HK-2 (cell line): ENCODE measurements at regions not wholly inside any gene's neighbourhood (a gene's known extent, or its start where the extent isn't known, plus 50 kb on each side); places are given as distances from the start of the nearest gene placed in this dataset.
"Not testable (repeated sequence)": the region's sequence is repeated elsewhere in the genome, so short reads cannot be mapped to it uniquely, and the experiment has no call there.

ENCODE experiments used
- DNase-seq: peaks from one replicate; pipeline ENCODE4 v3.0.0-alpha.2; 2018; ENCODE audit not compliant: unreplicated experiment

DNA sequence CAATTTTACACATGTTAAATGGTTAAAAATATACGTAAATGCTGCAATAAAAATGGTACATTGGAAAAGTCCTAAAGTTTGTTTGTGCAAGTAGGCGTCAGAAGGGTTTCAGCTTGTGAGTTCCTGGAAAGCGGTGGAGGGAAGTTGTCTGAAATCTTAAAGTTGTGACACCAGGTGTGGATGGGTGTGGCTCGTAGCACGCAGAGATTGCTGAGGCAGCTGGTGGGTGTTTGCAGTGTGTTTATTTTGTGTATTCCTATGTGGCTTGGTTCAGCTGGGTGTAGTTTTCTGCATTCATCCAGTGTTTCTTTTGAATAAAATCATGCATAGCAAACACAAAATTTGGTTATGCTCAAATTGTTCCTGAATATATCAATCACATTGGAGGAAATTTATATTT, 136.8 kb upstream of the TBX3 start:
- no peak for DNase-seq

DNA sequence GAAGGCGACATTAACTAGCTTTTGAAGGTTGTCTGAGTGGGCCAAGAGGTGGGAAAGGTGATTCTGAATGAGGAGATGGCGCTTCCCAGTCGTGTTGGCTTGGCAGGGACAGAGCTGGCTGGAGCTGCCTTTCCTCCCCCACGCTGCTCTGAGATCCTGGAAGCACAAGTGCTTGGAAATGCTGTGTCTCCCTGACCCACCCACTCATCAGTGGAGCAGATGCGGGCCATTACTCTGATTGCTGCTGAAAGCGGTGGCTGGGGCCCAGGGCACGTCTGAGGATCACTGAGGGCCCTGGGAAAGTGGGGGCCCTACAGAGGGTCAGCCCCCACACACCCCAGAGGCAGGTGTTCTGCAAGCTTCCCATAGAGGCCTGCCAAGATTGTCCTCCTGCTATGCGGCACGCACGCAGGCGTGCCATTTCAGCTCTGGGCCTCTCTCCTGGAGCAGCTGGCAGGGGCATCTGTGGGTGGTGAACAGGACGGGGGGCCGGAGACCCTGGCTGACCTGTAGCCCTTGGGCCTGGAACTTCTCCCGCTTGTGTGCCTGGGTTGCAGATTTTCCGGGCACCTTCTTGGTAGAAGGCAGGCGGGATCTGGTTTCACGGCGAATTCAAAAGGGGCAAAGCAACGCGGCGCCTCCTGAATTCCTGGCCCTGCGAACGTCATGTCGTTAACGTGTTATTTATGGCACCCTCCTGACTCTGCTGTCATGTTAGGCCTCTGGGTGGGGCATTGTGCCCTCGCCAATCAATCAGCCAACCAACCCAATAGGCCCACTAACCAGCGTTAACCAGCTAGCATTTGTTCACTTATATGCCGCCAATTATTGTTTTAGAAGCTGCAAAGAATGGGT, 133.8 kb upstream of the TBX3 start:
- DNase-seq: no peak

DNA sequence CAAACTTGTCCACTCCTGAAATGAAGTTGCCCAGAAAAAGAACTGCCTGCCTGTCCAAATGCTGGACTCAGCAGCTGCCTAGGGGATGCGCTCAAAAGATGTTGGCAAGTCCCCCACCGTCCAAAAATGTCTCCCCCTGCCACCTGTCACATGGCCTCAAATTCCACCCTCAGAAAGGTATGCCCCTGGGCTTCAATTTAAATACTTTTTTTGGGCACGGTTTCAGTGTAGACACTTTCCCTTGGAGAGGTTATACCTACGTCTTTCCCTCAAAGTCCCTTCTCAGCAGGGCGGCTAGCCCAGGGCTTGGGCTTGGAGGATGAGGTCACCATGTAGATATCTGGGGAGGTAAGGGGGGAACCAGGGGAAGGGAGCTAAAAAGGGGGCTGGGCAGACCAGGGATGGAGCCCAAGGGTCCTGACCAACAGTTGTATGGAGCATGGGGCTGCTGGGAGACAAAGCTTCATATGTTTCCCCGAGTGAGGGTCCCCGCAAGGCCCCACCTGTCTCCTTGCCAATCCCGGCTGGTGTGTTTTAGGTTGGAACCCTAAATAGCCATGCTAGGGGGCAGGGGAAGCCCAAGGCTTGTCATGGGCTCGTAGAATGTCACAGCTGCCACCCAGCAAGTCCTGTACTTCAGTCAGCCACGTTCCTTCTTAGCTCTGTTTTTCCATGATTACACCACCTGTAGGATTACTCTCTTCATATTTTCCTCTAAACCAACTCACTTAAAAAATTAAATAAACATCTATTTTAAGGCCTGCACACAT, 131.2 kb upstream of the TBX3 start:
- no peak for DNase-seq

DNA sequence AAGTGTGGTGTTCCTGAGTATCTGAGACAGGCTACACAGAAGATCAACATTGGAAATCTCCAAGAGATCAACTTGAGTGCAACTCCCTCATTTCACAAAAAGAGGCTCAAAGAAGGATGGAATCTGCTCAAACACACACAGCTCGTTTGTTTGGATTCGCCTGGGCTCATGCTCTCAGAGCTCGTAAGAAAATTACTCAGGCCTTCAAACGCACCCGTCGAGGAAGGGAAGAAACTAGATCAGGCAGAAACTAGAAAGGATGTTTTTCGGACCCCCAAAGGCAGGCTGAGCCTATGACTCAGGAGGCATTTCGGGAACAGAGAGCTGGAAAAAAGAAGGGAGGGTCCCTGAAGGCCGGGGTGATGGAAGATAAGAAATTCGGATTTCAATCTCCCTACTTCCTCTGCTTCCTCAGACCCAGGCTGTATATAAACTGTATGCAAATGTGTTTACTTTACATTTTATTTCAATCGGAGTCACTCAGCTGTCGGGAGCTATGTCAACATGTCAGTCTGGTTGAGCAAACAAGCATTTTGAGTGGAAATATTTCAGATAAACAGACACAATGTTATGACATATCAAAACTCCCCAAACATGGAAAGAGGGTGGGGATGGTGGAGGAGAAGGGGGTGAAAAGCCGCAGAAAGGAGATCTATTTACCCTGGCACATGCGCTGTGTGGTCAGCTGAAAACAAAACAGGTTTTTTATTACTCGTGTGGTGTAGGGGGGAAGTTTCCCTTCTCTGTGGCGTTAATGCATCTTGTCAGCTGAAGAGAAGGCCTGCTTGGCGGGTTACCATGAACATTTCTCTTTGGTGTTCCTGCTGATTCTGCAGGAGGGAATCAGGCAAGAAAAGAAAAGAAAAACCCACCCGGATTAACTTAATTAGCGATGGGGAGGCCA, 129.1 kb upstream of the TBX3 start:
- no peak for DNase-seq

DNA sequence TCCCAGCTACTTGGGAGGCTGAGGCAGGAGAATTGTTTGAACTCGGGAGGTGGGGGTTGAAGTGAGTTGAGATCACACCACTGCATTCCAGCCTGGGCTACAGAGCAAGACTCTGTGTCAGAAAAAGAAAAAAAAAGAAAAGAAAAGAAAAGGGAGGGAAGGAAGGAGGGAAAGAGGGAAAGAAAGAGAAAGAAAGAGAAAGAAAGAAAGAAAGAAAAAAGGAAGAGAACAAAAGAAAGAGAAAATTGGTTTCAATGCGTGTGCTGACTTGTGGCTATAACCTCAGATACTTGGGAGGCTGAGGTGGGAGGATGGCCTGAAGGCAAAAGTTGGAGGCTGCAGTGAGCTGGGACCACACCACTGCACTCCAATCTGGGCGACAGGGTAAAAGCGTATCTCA, 128.4 kb upstream of the TBX3 start:
- DNase-seq: no peak

DNA sequence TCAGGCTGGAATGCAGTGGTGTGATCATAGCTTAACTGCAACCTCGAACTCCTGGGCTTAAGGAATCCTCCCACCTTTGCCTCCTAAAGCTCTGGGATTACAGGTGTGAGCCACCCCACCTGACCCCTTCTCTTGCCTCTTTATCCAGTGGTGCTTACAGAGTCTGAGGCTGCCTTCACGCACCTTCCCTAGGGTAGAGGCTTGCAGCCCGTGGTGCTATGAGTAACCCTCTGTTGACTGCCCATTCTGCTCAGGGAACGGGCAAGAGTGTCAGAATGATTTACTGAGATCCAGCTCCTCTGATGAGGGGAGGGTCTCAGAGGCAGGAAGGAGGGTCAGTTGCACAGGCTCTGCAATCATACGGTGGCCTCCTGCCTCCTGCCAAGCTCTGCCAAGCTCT, 125.1 kb upstream of the TBX3 start:
- no peak for DNase-seq

DNA sequence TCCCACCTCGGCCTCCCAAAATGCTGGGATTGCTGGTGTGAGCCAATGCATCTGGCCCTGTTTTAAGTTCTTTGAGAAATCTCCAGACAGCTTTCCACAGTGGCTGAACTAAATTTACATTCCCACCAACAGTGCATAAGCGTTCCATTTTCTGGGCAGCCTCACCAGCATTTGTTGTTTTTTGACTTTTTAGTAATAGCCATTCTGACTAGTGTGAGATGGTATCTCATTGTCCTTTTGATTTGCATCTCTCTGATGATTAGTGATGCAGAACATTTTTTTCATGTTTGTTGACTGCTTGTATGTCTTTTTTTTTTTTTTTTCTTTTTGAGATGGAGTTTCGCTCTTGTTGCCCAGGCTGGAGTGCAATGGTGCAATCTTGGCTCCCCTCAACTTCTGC, 117.4 kb upstream of the TBX3 start:
- DNase-seq: not testable (repeated sequence)

DNA sequence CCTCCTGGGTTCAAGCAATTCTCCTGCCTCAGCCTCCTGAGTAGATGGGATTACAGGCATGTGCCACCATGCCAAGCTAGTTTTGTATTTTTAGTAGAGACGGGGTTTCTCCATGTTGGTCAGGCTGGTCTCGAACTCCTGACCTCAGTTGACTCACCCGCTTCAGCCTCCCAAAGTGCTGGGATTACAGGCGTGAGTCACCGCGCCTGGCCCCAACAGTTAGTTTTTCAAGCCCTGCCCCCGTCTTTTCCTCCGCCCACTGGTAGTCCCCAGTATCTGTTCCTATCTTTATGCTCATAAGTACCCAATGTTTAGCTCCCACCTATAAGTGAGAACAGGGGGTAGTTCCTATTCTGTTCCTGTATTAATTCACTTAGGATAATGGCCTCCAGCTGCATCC, 116.6 kb upstream of the TBX3 start:
- DNase-seq: not testable (repeated sequence)

DNA sequence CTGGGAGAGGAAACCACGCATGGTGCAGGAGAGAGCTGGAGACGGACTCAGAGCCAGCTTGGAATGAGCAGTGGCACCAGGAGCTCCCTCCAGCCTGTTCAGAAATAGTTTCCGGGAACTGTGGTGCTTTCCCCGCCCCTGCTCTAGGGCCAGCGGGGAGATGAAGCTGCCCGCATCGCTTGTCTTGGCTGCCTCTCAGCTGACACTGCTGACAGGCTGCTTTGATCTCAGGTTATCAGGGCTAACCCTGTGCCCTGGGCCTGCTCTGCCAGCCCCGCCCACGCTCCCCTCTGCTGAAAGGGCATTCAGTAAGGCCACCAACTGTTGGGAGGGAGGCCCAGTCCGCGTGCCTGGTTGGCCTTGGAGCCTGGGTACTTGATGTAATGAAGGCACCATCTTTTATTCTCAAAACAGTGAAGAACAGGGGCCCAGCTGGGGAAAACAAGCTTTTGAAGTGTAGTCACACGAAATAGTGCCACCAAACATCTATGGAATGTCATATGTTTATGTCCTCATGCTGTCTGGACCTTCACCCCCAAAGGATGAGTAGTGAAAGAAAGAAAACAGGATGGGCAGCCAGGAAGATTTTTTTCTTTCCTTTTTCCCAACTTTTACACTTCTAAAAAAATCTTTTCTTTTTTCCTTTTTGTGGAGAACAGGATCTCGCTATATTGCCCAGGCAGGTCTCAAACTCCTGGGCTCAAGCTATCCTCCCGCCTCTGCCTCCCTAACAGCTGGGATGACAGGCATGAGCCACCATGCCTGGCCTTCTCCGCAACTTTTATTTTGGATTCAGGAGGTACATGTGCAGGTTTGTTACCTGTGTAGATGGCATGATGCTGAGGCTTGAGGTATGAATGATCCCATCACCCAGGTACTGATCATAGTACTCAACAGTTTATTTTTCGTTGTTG, 115.9 kb upstream of the TBX3 start:
- no peak for DNase-seq

DNA sequence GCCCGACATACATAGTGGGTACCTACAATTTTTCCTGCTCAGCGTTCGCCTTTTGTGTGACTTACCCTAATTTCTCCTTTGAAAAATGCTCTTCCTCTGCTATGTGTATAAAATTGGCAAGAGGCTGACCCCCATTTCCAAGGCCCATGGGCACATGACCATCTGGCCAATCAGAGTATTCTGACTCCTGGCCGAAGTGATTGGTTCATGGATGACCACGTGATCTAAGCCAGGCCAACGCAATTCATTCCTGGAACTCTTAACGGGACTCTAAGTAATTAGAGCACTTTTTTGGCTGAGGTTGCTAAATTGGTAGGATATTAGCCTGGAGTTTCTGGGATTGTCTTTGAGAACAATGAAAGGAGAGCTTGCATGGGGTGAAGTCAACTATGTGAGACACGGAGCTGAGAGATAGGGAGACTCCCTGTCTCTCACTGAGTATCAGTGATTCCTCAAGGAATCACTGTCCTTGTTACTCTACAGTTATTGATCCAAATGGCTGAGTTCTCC, 110.1 kb upstream of the TBX3 start:
- DNase-seq: no peak

DNA sequence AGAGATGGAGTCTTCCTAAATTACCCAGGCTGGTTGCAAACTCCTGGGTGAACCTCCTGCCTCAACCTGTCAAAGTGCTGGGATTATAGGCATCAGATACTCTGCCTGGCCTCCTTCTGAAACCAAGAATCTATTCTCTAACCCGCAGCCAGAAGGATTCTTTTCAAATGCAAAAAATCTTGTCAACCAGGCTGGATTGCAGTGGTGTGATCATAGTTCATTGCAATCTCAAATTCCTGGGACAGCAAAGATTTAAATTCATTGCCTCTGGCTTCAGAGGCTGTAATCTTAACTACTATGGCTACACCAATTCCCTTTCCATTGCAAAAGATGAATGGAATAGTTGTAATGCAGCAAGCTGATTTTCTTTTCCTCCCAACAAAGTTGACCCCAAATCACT, 106.3 kb upstream of the TBX3 start:
- DNase-seq: no peak

DNA sequence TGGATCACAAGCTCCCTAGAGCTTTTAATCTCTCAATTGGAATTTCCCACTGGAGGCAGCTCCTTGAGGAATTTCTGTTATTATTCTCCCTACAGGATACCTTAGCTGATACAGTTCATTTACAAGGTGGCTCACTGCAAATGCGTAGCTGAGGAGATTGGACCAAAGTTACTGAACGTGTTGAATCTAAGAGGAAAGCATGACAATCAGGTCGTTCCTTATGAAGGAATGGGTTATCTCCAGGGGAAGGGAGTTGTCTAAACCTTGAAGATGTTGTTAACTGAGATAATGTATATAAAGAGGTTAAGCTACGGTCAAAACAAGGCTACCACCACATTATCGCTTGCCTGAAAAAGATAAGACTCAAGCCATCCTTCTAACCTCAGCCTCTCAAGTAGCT, 105.8 kb upstream of the TBX3 start:
- DNase-seq: no peak

DNA sequence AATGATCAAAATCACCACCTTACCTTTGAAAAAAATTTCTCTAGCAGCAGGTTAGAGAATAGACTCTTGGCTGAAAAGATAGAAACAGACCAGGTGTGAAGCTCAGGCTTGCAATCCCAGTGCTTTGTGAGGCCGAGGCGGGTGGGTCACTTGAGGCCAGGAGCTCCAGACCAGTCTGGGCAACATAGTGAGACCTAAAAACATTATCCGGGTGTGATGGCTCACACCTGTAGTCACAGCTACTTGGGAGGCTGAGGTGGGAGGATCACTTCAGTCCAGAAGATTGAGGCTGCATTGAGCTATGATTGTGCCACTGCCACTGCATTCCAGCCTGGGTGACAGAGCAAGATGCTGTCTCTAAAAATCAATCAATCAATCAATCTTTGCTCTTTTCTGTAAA, 105.3 kb upstream of the TBX3 start:
- DNase-seq: no peak

DNA sequence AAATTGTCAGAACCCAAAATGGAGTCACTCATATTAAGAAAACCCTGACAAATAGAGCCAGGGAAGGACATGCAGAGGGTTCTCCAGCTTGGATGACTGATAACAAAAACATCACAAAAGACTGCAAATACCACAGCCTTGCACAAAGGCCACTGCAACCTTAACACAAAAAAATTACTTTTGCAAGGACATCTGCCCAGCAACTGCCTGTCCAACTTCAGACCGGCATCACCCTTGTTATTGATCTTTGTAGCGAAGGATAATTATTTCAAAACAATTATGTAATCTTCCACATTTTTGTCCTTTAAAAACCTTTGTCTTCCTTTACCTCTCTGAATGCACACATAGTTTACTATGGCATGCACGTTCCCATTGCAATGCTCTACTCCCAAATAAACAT, 100.6 kb upstream of the TBX3 start:
- no peak for DNase-seq

DNA sequence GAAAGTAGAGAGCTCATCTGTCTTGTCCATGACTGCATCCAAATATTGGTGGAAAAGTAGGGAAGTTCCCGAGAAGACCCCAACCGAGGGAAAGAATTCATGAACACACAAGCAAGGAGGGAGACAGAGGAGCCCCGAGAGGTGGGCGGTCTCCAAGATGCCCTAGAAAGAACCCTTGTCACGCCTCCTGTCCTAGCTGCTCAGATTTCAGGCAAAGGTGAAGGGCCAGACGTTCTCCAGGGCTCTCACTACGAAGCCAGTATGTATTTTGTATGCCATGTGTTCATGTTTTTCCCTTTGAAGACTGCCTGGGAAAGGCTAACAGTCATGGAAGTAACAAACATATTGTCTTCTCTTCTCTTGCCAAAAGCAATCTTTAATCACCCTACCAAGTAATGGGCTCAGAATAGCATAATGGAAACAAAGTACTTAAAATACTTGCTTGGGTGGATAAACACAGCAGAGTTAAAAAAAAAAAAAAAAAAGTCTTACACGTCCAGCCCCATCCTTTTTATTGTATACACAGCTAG, 99.2 kb upstream of the TBX3 start:
- DNase-seq: no peak

DNA sequence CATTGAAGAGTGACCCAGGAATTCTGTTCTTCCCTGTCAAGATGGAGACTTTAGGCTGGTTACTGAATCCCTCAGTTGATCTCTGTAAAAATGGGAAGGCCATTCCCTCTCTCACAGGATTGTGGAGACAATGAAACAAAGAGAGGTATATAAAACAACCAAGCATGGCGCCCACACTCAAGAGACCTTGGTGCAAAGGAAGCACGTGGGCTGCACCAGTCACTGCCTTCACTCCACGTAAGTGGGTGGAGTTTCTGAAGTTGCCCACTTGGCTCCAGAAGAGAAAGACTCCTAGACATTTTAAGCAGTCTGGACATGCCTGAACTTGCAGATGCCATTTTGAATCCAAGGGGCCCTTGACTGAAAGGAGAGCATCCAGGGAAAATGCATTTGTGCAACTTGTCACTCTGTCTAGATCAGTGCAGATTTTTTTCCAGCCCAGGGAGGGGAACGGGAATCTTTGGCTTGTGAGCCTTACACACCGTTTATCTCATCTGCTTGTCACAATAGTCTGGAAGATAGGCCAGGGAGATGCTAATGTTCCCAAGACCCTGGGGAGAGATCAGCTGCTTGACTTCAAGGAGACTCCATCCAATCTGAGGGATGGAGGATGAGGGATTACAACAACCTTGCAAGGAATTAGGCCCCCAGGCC, 96.9 kb upstream of the TBX3 start:
- DNase-seq: no peak

DNA sequence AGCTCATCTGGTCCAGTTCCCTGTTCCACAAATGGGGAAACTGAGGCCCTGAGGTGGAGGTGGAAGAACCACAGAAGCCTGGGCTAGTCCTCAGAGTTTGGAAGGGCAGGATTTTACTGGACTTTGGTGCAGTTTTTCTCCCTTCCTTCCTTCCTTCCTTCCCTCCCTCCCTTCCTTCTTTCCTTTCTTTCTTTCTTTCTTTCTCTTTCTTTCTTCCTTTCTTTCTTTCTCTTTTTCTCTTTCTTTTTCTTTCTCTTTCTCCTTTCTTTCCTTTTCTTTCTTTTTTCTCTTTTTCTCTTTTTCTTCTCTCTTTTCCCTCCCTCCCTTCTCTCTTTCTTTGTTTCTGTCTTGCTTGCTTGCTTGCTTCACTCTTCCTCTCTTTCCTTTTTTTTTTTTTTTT, 95.7 kb upstream of the TBX3 start:
- no peak for DNase-seq

DNA sequence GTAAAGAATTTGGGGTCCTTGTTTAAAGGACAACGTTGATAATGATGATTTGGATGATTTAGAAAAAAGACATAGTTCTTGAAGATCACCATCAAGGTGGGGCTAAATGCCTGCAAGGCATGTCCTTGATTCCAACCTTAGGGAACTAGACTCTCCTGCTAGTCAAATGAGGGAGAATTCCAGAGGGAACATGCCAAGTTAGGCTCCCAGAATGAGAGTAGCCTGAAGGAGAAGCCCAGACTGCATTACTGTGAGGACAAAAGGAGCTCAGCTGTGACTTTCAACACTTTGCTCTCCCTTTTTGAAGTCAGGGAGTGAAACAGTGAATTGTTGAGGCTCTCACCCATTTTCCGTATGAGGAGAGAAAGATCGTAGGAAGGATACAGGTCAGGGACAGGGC, 95.2 kb upstream of the TBX3 start:
- no peak for DNase-seq

DNA sequence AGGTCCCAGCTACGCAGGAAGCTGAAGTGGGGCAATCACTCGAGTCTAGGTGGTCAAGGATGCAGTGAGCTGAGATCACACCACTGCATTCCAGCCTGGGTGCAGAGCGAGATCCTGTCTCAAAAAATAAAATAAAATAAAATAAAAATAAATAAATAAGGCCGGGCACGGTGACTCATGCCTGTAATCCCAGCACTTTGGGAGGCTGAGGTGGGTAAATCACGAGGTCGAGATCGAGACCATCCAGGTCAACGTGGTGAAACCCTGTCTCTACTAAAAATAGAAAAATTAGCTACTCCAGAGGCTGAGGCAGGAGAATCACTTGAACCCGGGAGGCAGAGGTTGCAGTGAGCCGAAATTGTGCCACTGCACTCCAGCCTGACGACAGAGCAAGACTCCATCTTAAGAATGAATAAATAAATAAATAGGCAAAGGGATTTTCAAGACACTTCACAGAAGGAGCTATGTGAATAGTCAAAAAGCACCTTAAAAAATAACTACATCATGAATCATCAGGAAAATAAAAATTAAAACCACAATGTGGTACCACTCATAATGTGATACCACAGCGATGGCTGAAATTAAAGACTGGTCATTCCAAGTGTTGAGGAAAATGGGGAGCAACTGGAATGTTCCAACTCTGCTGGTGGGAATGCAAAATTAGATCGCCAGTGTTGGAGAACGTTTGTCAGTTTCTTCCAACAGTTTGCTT, 92.9 kb upstream of the TBX3 start:
- no peak for DNase-seq

DNA sequence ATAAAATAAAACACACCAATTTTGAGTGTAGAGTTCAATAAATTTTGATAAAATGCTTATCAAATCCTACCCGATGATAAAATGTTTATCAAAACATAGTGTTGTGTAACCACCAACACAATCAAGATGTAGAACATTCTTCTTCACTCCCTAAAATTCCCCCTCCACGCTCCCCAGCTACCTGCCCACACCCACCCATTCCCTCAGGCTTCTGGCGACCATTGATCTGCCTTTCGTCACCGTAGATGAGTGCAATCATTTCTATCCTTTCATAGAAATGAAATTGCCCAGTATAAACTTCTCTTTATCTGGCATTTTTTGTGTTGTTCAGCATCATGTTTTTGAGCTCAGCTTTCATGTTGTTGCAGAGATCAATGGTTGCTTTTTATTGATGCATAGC, 90.7 kb upstream of the TBX3 start:
- DNase-seq: no peak
